Parathyroid adenoma (tissue), 2 donors: ENCODE measurements at regions not wholly inside any gene's neighbourhood (a gene's known extent, or its start where the extent isn't known, plus 50 kb on each side); places are given as distances from the start of the nearest gene placed in this dataset.

Experiments
- H2AFZ ChIP-seq: fragments of 300-600 bp; sonication (generic); one replicate; pipeline ENCODE4 v1.7.0; 2017; ENCODE audit warnings: antibody characterized with exemption, mild to moderate bottlenecking
- H3K27ac ChIP-seq: fragments of 300-600 bp; sonication (generic); one replicate; pipeline ENCODE4 v1.7.0; 2017
- H3K27me3 ChIP-seq: fragments of 300-600 bp; sonication (generic); one replicate; pipeline ENCODE4 v1.7.0; 2017; ENCODE audit warnings: low read length; ENCODE audit not compliant: control insufficient read depth, insufficient read depth
- H3K36me3 ChIP-seq: fragments of 300-600 bp; sonication (generic); one replicate; pipeline ENCODE4 v1.7.0; 2017; ENCODE audit warnings: low read length; ENCODE audit not compliant: control insufficient read depth, insufficient read depth
- H3K4me1 ChIP-seq: fragments of 300-600 bp; sonication (generic); one replicate; pipeline ENCODE4 v1.7.0; 2017; ENCODE audit warnings: control low read depth
- H3K4me2 ChIP-seq: fragments of 300-600 bp; sonication (generic); one replicate; pipeline ENCODE4 v1.7.0; 2017; ENCODE audit warnings: low read length
- H3K4me3 ChIP-seq: fragments of 300-600 bp; sonication (generic); one replicate; pipeline ENCODE4 v1.7.0; 2017; ENCODE audit warnings: low read depth, low read length
- H3K79me2 ChIP-seq: fragments of 300-600 bp; sonication (generic); one replicate; pipeline ENCODE4 v1.7.0; 2017; ENCODE audit warnings: control low read depth
- H3K9ac ChIP-seq: fragments of 300-600 bp; sonication (generic); one replicate; pipeline ENCODE4 v1.7.0; 2017; ENCODE audit warnings: mild to moderate bottlenecking
- H3K9me3 ChIP-seq: fragments of 300-600 bp; sonication (generic); one replicate; pipeline ENCODE4 v1.7.0; 2017; ENCODE audit warnings: low read length; ENCODE audit not compliant: control insufficient read depth
- TF ChIP-seq, protein P1 (sequence below): fragments of 300-600 bp; sonication (generic); IDR thresholded peaks from one replicate; pipeline ENCODE4 v1.7.0; 2017; ENCODE audit warnings: antibody characterized with exemption, mild to moderate bottlenecking
- donor health status: primary hyperparathyroidism.

DNA sequence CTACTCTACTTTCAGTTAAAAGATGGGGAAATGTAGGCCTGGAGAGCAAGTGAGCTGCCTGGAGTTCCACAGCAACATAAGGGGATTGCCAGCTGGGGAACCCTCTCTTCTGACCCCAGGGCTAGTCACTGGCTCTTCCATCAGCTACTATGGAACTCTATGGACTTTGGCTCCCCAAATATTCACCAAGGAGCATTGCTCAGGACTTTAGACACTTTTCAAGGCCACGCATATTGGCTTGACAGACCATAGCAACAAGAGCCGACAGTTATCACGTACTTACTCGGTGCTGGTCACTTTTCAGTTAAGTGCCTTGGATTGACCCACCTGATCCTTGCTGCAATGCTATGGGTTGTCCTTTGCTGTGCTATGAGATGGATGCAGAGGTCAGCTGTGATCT lies 360.7 kb upstream of the CHD6 start:
- Histone ChIP-seq H3K9ac (no peak overlapping the region), H3K36me3 (no peaks in the 10 kb centered on the region), H3K4me2 (no peak overlapping the region), H3K79me2 (no peaks in the 10 kb centered on the region), H3K4me3 (no peak overlapping the region), H3K27ac (no peak overlapping the region), H3K27me3 (no peaks in the 10 kb centered on the region), H3K9me3 (no peaks in the 10 kb centered on the region), H2AFZ (no peak overlapping the region), H3K4me1 (no peaks in the 10 kb centered on the region)
- TF ChIP-seq, protein P1, sequence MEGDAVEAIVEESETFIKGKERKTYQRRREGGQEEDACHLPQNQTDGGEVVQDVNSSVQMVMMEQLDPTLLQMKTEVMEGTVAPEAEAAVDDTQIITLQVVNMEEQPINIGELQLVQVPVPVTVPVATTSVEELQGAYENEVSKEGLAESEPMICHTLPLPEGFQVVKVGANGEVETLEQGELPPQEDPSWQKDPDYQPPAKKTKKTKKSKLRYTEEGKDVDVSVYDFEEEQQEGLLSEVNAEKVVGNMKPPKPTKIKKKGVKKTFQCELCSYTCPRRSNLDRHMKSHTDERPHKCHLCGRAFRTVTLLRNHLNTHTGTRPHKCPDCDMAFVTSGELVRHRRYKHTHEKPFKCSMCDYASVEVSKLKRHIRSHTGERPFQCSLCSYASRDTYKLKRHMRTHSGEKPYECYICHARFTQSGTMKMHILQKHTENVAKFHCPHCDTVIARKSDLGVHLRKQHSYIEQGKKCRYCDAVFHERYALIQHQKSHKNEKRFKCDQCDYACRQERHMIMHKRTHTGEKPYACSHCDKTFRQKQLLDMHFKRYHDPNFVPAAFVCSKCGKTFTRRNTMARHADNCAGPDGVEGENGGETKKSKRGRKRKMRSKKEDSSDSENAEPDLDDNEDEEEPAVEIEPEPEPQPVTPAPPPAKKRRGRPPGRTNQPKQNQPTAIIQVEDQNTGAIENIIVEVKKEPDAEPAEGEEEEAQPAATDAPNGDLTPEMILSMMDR, result no peak

- Histone ChIP-seq H3K9me3 (no peaks in the 10 kb centered on the region), H3K4me3 (no peak overlapping the region), H3K4me2 (no peak overlapping the region), H3K4me1 (no peaks in the 10 kb centered on the region), H3K36me3 (no peaks in the 10 kb centered on the region), H2AFZ (no peak overlapping the region), H3K27ac (no peak overlapping the region), H3K79me2 (no peaks in the 10 kb centered on the region), H3K27me3 (no peaks in the 10 kb centered on the region), H3K9ac (no peak overlapping the region)
- TF ChIP-seq, protein P1, result no peak
Observed at GRCh38 chr20:41978246-41978790, 360.1 kb upstream of the CHD6 start.

- no peak overlapping the region for H3K9ac ChIP-seq
- H3K79me2 ChIP-seq, result no peaks in the 10 kb centered on the region
- no peak overlapping the region for H3K4me2 ChIP-seq
- no peak overlapping the region for H2AFZ ChIP-seq
- H3K27me3 ChIP-seq, result no peaks in the 10 kb centered on the region
- H3K27ac ChIP-seq, result no peak overlapping the region
- no peaks in the 10 kb centered on the region for H3K36me3 ChIP-seq
- no peaks in the 10 kb centered on the region for H3K4me1 ChIP-seq
- no peaks in the 10 kb centered on the region for H3K9me3 ChIP-seq
- H3K4me3 ChIP-seq, result no peak overlapping the region
- TF ChIP-seq, protein P1, result no peak
Observed at GRCh38 chr20:41969656-41970055, 351.5 kb upstream of the CHD6 start.

DNA sequence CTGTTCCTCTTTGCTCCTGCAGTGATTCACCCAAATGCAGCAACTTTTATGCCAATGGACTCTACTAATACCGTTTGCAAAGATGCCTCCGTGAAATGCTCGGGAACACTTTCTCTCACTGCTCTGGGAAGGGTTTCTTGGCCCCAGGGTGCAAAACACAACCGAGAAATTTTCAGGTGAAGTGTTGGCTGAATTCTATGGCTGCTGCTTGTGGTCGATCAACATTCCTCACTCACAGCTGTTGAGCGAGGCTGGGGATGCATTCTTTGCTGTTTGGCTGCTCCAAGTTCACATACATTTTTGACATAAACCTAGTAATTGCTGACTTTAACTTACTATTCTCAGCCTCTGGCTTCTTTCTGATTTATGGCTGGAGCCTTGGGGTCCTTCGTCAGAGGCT lies 342.0 kb upstream of the CHD6 start:
- TF ChIP-seq, protein P1, result no peak
- Histone ChIP-seq H3K27me3 (no peaks in the 10 kb centered on the region), H3K9ac (no peak overlapping the region), H3K4me3 (no peak overlapping the region), H3K36me3 (no peaks in the 10 kb centered on the region), H3K27ac (no peak overlapping the region), H2AFZ (no peak overlapping the region), H3K79me2 (peaks cover 3% of the 10 kb centered on the region), H3K4me2 (no peak overlapping the region), H3K4me1 (no peaks in the 10 kb centered on the region), H3K9me3 (no peaks in the 10 kb centered on the region)

DNA sequence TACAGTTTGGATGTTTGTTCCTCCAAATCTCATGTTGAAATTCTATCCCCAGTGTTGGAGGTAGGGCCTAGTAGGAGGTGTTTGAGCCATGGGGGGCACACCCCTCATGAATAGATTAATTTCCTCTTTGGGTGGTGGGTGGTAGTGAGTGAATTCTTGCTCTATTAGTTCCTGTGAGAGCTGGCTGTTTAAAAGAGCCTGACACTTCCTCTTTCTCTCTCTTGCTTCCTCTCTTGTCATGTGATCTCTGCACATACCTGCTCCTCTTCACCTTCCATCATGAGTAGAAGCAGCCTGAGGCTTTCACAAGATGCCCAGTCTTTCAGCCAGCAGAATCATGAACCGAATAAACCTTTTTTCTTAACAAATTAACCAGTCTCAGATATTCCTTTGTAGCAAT lies 340.2 kb upstream of the CHD6 start:
- TF ChIP-seq, protein P1, result no peak
- no peak overlapping the region for H3K4me2 ChIP-seq
- peaks cover 3% of the 10 kb centered on the region for H3K79me2 ChIP-seq
- H2AFZ ChIP-seq, result no peak overlapping the region
- H3K27me3 ChIP-seq, result no peaks in the 10 kb centered on the region
- H3K9ac ChIP-seq, result no peak overlapping the region
- H3K36me3 ChIP-seq, result no peaks in the 10 kb centered on the region
- no peak overlapping the region for H3K4me3 ChIP-seq
- no peaks in the 10 kb centered on the region for H3K9me3 ChIP-seq
- H3K27ac ChIP-seq, result no peak overlapping the region
- peaks cover 2% of the 10 kb centered on the region for H3K4me1 ChIP-seq
